ENCODE measurements at regions not wholly inside any gene's neighbourhood (a gene's known extent, or its start where the extent isn't known, plus 50 kb on each side); places are given as distances from the start of the nearest gene placed in this dataset.

DNA sequence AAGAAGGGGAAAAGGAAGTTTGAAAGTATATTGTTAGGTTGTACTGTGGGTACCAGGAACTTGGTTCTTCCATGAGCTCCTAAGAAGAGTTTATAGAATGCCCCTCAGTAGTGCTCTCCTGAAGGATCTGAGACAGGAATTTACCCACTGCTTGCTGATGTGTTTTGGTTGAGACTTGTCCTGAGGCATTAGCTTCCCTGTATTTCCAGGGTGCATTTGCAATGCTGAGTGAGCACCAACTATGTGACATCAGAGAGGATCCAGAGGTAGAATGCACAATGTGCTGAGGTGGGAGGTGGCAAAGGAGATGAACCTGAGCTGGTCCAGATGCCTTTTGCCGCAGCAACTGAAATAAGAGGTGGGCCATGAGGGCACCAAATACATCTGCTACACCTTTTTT is 64.3 kb upstream of the LRRC3B start:
- TF ChIP-seq EZH2 (IDR thresholded peaks at IDR 0.05; ENCODE audit: borderline replicate concordance, control insufficient read depth, low read depth, low read length): no peak
- TF ChIP-seq MEF2B (IDR thresholded peaks at IDR 0.05; ENCODE audit: partially characterized antibody, poor library complexity, severe bottlenecking): no peak
- no peak for TF ChIP-seq SREBF2 (IDR thresholded peaks at IDR 0.05; ENCODE audit: low read length)
